ENCODE measurements at regions not wholly inside any gene's neighbourhood (a gene's known extent, or its start where the extent isn't known, plus 50 kb on each side); places are given as distances from the start of the nearest gene placed in this dataset.

DNA sequence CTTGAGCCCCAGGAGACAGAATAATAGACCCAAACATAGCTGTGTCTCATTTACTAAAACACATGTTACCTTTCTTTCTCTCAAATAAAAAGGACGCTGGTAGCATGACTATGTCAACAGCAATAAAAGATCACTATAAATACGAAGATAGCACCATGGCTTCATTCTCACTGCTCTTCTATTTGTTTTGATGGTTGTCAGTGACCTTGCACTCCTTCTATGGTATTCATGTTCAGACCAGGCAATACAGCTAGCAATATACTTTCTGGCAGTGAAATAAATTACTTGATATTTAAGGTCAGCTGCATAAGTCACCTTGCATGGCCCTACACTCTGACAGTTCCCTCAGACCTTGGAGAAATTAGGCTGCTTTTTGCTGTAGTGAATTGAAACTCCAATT, 263.2 kb upstream of the CDH7 start:
- Histone ChIP-seq H3K79me2 (ENCODE audit: low read length) (no peaks in the 10 kb centered on the region), H3K36me3 (replicated peaks; ENCODE audit: insufficient read depth, low read length) (no peaks in the 10 kb centered on the region), H3K27ac (ENCODE audit: low read length) (no peak overlapping the region), H3F3A (ENCODE audit: insufficient read depth, low read length) (no peaks in the 10 kb centered on the region), H3K9me2 (replicated peaks; ENCODE audit: insufficient read depth, low read length) (no peaks in the 10 kb centered on the region), H2AFZ (ENCODE audit: low read length) (no peak overlapping the region), H3K4me1 (ENCODE audit: low read length) (no peaks in the 10 kb centered on the region), H3K4me2 (ENCODE audit: low read depth, low read length) (no peak overlapping the region), H3K9ac (ENCODE audit: low read length) (no peak overlapping the region), H3K9me3 (replicated peaks; ENCODE audit: insufficient read depth, low read length) (no peaks in the 10 kb centered on the region), H3K27me3 (replicated peaks; ENCODE audit: insufficient read depth, low read length) (no peaks in the 10 kb centered on the region), H4K20me1 (ENCODE audit: insufficient read depth, low read length) (no peaks in the 10 kb centered on the region), H3K4me3 (ENCODE audit: low read length) (no peak overlapping the region)
- no peak for DNase-seq
- TF ChIP-seq EZH2 (optimal IDR thresholded peaks at IDR 0.05; ENCODE audit: low read depth, low read length) (no peak), EZH2phosphoT487 (IDR thresholded peaks at IDR 0.05; ENCODE audit: low read length) (no peak)
- TF ChIP-seq, protein P1, sequence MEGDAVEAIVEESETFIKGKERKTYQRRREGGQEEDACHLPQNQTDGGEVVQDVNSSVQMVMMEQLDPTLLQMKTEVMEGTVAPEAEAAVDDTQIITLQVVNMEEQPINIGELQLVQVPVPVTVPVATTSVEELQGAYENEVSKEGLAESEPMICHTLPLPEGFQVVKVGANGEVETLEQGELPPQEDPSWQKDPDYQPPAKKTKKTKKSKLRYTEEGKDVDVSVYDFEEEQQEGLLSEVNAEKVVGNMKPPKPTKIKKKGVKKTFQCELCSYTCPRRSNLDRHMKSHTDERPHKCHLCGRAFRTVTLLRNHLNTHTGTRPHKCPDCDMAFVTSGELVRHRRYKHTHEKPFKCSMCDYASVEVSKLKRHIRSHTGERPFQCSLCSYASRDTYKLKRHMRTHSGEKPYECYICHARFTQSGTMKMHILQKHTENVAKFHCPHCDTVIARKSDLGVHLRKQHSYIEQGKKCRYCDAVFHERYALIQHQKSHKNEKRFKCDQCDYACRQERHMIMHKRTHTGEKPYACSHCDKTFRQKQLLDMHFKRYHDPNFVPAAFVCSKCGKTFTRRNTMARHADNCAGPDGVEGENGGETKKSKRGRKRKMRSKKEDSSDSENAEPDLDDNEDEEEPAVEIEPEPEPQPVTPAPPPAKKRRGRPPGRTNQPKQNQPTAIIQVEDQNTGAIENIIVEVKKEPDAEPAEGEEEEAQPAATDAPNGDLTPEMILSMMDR (IDR thresholded peaks at IDR 0.05; ENCODE audit: low read length), result no peak

GRCh38 chr18:65477455-65477854, 273.4 kb upstream of the CDH7 start:
- H3K27me3 ChIP-seq (replicated peaks; ENCODE audit: insufficient read depth, low read length), result no peaks in the 10 kb centered on the region
- H3K9me3 ChIP-seq (replicated peaks; ENCODE audit: insufficient read depth, low read length), result no peaks in the 10 kb centered on the region
- no peaks in the 10 kb centered on the region for H3K9me2 ChIP-seq (replicated peaks; ENCODE audit: insufficient read depth, low read length)
- H3K4me1 ChIP-seq (ENCODE audit: low read length), result no peaks in the 10 kb centered on the region
- no peak overlapping the region for H3K27ac ChIP-seq (ENCODE audit: low read length)
- TF ChIP-seq EZH2phosphoT487 (IDR thresholded peaks at IDR 0.05; ENCODE audit: low read length), result no peak
- TF ChIP-seq, protein P1 (IDR thresholded peaks at IDR 0.05; ENCODE audit: low read length), result no peak
- TF ChIP-seq EZH2 (optimal IDR thresholded peaks at IDR 0.05; ENCODE audit: low read depth, low read length), result no peak
- DNase-seq, result no peak
- H2AFZ ChIP-seq (ENCODE audit: low read length), result no peak overlapping the region; the same call in 1 of the 2 replicates
- H3K4me3 ChIP-seq (ENCODE audit: low read length), result no peak overlapping the region
- H3K9ac ChIP-seq (ENCODE audit: low read length), result no peak overlapping the region
- no peaks in the 10 kb centered on the region for H3K36me3 ChIP-seq (replicated peaks; ENCODE audit: insufficient read depth, low read length)
- H3F3A ChIP-seq (ENCODE audit: insufficient read depth, low read length), result no peaks in the 10 kb centered on the region
- no peaks in the 10 kb centered on the region for H4K20me1 ChIP-seq (ENCODE audit: insufficient read depth, low read length)
- H3K79me2 ChIP-seq (ENCODE audit: low read length), result no peaks in the 10 kb centered on the region
- no peak overlapping the region for H3K4me2 ChIP-seq (ENCODE audit: low read depth, low read length)

GRCh38 chr18:65468881-65469280, 281.9 kb upstream of the CDH7 start:
- H3K27ac ChIP-seq (ENCODE audit: low read length), result no peak overlapping the region
- no peaks in the 10 kb centered on the region for H3K4me1 ChIP-seq (ENCODE audit: low read length)
- H4K20me1 ChIP-seq (ENCODE audit: insufficient read depth, low read length), result no peaks in the 10 kb centered on the region
- no peak overlapping the region for H3K4me3 ChIP-seq (ENCODE audit: low read length)
- no peaks in the 10 kb centered on the region for H3K79me2 ChIP-seq (ENCODE audit: low read length)
- DNase-seq, result no peak
- no peaks in the 10 kb centered on the region for H3K27me3 ChIP-seq (replicated peaks; ENCODE audit: insufficient read depth, low read length)
- no peak overlapping the region for H3K9ac ChIP-seq (ENCODE audit: low read length)
- H3K36me3 ChIP-seq (replicated peaks; ENCODE audit: insufficient read depth, low read length), result no peaks in the 10 kb centered on the region
- H3K4me2 ChIP-seq (ENCODE audit: low read depth, low read length), result no peak overlapping the region
- no peaks in the 10 kb centered on the region for H3F3A ChIP-seq (ENCODE audit: insufficient read depth, low read length)
- H3K9me3 ChIP-seq (replicated peaks; ENCODE audit: insufficient read depth, low read length), result no peaks in the 10 kb centered on the region
- TF ChIP-seq EZH2 (optimal IDR thresholded peaks at IDR 0.05; ENCODE audit: low read depth, low read length) (no peak), EZH2phosphoT487 (IDR thresholded peaks at IDR 0.05; ENCODE audit: low read length) (no peak)
- TF ChIP-seq, protein P1 (IDR thresholded peaks at IDR 0.05; ENCODE audit: low read length), result no peak
- H2AFZ ChIP-seq (ENCODE audit: low read length), result no peak overlapping the region
- H3K9me2 ChIP-seq (replicated peaks; ENCODE audit: insufficient read depth, low read length), result no peaks in the 10 kb centered on the region

Data from MM.1S (cell line).